ENCODE measurements at regions not wholly inside any gene's neighbourhood (a gene's known extent, or its start where the extent isn't known, plus 50 kb on each side); places are given as distances from the start of the nearest gene placed in this dataset.

GRCh38 chr10:57094083-57094482 lies 733.0 kb upstream of the ZWINT start:
- TF ChIP-seq MTA2 (IDR thresholded peaks at IDR 0.05; ENCODE audit: low read depth) (no peak), POLR2AphosphoS5 (IDR thresholded peaks at IDR 0.05; ENCODE audit: low read length) (no peak), ATF2 (IDR thresholded peaks at IDR 0.05; ENCODE audit: low read length) (no peak), CTCF (IDR thresholded peaks at IDR 0.05 in 2 of 3, conservative IDR thresholded peaks at IDR 0.05 in 1 of 3; ENCODE audit: control insufficient read depth in 2 of 3, extremely low read depth in 1 of 3, insufficient read depth in 1 of 3, low read depth in 3 of 3, low read length in 3 of 3) (no peak), CEBPB (IDR thresholded peaks at IDR 0.05; ENCODE audit: borderline replicate concordance in 1 of 2, low read depth in 2 of 2, low read length in 2 of 2) (no peak), JUND (IDR thresholded peaks at IDR 0.05; ENCODE audit: low read depth, low read length) (no peak), POLR2A (IDR thresholded peaks at IDR 0.05; ENCODE audit: low read depth, low read length) (no peak), EP300 (IDR thresholded peaks at IDR 0.05; ENCODE audit: borderline replicate concordance in 1 of 2, control insufficient read depth in 1 of 2, low read depth in 2 of 2, low read length in 2 of 2) (no peak), MEF2A (IDR thresholded peaks at IDR 0.05; ENCODE audit: insufficient read depth, low read depth, low read length) (no peak)

All from GM12878 (cell line).